ENCODE measurements at regions not wholly inside any gene's neighbourhood (a gene's known extent, or its start where the extent isn't known, plus 50 kb on each side); places are given as distances from the start of the nearest gene placed in this dataset.

DNA sequence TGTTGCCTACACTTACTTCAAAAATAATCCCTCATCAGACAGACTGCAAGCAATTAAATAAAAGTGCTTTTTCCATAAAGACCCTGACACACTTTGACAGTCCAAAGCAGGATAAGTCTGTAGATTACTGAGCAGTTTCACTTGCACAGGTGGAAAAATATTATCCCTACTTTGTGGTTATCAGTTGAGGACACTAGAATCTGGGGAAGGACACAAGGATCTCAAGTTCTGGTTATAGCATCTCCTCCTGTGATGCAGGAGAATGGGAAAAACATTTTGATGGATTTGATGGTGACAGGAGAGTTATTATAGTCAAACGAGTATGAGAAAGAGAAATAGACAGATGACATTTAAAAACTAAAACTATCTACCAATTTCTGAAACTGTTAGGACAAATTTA, 122.9 kb upstream of the PCDH9 start (continued):
- TF ChIP-seq, protein P1, sequence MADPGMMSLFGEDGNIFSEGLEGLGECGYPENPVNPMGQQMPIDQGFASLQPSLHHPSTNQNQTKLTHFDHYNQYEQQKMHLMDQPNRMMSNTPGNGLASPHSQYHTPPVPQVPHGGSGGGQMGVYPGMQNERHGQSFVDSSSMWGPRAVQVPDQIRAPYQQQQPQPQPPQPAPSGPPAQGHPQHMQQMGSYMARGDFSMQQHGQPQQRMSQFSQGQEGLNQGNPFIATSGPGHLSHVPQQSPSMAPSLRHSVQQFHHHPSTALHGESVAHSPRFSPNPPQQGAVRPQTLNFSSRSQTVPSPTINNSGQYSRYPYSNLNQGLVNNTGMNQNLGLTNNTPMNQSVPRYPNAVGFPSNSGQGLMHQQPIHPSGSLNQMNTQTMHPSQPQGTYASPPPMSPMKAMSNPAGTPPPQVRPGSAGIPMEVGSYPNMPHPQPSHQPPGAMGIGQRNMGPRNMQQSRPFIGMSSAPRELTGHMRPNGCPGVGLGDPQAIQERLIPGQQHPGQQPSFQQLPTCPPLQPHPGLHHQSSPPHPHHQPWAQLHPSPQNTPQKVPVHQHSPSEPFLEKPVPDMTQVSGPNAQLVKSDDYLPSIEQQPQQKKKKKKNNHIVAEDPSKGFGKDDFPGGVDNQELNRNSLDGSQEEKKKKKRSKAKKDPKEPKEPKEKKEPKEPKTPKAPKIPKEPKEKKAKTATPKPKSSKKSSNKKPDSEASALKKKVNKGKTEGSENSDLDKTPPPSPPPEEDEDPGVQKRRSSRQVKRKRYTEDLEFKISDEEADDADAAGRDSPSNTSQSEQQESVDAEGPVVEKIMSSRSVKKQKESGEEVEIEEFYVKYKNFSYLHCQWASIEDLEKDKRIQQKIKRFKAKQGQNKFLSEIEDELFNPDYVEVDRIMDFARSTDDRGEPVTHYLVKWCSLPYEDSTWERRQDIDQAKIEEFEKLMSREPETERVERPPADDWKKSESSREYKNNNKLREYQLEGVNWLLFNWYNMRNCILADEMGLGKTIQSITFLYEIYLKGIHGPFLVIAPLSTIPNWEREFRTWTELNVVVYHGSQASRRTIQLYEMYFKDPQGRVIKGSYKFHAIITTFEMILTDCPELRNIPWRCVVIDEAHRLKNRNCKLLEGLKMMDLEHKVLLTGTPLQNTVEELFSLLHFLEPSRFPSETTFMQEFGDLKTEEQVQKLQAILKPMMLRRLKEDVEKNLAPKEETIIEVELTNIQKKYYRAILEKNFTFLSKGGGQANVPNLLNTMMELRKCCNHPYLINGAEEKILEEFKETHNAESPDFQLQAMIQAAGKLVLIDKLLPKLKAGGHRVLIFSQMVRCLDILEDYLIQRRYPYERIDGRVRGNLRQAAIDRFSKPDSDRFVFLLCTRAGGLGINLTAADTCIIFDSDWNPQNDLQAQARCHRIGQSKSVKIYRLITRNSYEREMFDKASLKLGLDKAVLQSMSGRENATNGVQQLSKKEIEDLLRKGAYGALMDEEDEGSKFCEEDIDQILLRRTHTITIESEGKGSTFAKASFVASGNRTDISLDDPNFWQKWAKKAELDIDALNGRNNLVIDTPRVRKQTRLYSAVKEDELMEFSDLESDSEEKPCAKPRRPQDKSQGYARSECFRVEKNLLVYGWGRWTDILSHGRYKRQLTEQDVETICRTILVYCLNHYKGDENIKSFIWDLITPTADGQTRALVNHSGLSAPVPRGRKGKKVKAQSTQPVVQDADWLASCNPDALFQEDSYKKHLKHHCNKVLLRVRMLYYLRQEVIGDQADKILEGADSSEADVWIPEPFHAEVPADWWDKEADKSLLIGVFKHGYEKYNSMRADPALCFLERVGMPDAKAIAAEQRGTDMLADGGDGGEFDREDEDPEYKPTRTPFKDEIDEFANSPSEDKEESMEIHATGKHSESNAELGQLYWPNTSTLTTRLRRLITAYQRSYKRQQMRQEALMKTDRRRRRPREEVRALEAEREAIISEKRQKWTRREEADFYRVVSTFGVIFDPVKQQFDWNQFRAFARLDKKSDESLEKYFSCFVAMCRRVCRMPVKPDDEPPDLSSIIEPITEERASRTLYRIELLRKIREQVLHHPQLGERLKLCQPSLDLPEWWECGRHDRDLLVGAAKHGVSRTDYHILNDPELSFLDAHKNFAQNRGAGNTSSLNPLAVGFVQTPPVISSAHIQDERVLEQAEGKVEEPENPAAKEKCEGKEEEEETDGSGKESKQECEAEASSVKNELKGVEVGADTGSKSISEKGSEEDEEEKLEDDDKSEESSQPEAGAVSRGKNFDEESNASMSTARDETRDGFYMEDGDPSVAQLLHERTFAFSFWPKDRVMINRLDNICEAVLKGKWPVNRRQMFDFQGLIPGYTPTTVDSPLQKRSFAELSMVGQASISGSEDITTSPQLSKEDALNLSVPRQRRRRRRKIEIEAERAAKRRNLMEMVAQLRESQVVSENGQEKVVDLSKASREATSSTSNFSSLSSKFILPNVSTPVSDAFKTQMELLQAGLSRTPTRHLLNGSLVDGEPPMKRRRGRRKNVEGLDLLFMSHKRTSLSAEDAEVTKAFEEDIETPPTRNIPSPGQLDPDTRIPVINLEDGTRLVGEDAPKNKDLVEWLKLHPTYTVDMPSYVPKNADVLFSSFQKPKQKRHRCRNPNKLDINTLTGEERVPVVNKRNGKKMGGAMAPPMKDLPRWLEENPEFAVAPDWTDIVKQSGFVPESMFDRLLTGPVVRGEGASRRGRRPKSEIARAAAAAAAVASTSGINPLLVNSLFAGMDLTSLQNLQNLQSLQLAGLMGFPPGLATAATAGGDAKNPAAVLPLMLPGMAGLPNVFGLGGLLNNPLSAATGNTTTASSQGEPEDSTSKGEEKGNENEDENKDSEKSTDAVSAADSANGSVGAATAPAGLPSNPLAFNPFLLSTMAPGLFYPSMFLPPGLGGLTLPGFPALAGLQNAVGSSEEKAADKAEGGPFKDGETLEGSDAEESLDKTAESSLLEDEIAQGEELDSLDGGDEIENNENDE (IDR thresholded peaks at IDR 0.05; ENCODE audit: insufficient replicate concordance, low read length) = no peak
- TF ChIP-seq CREB1 (IDR thresholded peaks at IDR 0.05) (no peak), TCF12 (IDR thresholded peaks at IDR 0.05; ENCODE audit: low read depth, low read length) (no peak), EGR1 (IDR thresholded peaks at IDR 0.05; ENCODE audit: borderline replicate concordance, low read depth, low read length) (no peak), JUN (IDR thresholded peaks at IDR 0.05; ENCODE audit: low read depth, low read length) (no peak), CTBP2 (IDR thresholded peaks at IDR 0.05; ENCODE audit: borderline replicate concordance, insufficient read depth, insufficient read length, low read length) (no peak), YY1 (IDR thresholded peaks at IDR 0.05; ENCODE audit: low read depth, low read length) (no peak), KDM1A (IDR thresholded peaks at IDR 0.05; ENCODE audit: borderline replicate concordance, low read length) (no peak), BACH1 (IDR thresholded peaks at IDR 0.05; ENCODE audit: low read length) (no peak)
- TF ChIP-seq, protein P2, sequence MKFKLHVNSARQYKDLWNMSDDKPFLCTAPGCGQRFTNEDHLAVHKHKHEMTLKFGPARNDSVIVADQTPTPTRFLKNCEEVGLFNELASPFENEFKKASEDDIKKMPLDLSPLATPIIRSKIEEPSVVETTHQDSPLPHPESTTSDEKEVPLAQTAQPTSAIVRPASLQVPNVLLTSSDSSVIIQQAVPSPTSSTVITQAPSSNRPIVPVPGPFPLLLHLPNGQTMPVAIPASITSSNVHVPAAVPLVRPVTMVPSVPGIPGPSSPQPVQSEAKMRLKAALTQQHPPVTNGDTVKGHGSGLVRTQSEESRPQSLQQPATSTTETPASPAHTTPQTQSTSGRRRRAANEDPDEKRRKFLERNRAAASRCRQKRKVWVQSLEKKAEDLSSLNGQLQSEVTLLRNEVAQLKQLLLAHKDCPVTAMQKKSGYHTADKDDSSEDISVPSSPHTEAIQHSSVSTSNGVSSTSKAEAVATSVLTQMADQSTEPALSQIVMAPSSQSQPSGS (IDR thresholded peaks at IDR 0.05; ENCODE audit: low read length) = no peak

All from H1 (cell line).